Adipocyte (in vitro differentiated cells): ENCODE measurements at regions not wholly inside any gene's neighbourhood (a gene's known extent, or its start where the extent isn't known, plus 50 kb on each side); places are given as distances from the start of the nearest gene placed in this dataset.

Source experiments
- DNase-seq: peaks from one replicate; pipeline ENCODE4 v3.0.0-alpha.2; 2015; ENCODE audit warnings: low read depth
- H3K27me3 ChIP-seq: replicated peaks from 2 replicates; pipeline ENCODE4 v1.7.0; 2013; ENCODE audit warnings: mild to moderate bottlenecking, low read length, moderate library complexity; ENCODE audit not compliant: control insufficient read depth, insufficient read depth
- H3K36me3 ChIP-seq: 2 replicates; pipeline ENCODE4 v1.7.0; 2013; ENCODE audit warnings: low read length, mild to moderate bottlenecking, moderate library complexity; ENCODE audit not compliant: control insufficient read depth, insufficient read depth, severe bottlenecking
- H3K4me1 ChIP-seq: 2 replicates; pipeline ENCODE4 v1.7.0; 2013; ENCODE audit warnings: mild to moderate bottlenecking, low read length, moderate library complexity; ENCODE audit not compliant: control insufficient read depth, insufficient read depth
- H3K4me3 ChIP-seq: 2 replicates; pipeline ENCODE4 v1.7.0; 2013; ENCODE audit warnings: mild to moderate bottlenecking, low read length, moderate library complexity
- H3K9ac ChIP-seq: 2 replicates; pipeline ENCODE4 v1.7.0; 2013; ENCODE audit warnings: mild to moderate bottlenecking, low read length, moderate library complexity
- H3K9me3 ChIP-seq: 2 replicates; pipeline ENCODE4 v1.7.0; 2013; ENCODE audit warnings: mild to moderate bottlenecking, low read length, moderate library complexity; ENCODE audit not compliant: control insufficient read depth

DNA sequence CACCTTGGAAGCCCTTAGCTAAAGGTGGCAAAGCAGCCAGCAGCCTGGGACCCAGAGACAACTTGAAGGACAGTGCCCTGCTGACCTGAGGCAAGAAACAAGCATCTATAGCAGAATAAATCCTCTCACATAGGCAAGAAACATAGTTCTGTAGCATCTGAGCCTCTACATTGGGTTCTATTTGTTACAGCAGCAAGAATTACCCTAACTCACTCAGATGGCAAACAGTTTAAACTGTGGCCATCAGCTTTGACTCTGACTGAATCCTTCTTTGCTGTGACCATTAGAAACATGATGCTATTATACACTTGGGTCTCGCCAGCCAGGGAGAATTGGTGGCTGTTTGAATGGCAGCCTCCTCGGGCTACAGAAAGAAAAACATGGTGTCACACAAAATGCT, 53.1 kb upstream of the CCL1 start:
- H3K4me3 ChIP-seq: no peak overlapping the region
- peaks cover 8% of the 10 kb centered on the region for H3K4me1 ChIP-seq
- H3K27me3 ChIP-seq: peaks cover 57% of the 10 kb centered on the region
- no peak for DNase-seq
- H3K9me3 ChIP-seq: no peaks in the 10 kb centered on the region
- no peaks in the 10 kb centered on the region for H3K36me3 ChIP-seq
- H3K9ac ChIP-seq: no peak overlapping the region

DNA sequence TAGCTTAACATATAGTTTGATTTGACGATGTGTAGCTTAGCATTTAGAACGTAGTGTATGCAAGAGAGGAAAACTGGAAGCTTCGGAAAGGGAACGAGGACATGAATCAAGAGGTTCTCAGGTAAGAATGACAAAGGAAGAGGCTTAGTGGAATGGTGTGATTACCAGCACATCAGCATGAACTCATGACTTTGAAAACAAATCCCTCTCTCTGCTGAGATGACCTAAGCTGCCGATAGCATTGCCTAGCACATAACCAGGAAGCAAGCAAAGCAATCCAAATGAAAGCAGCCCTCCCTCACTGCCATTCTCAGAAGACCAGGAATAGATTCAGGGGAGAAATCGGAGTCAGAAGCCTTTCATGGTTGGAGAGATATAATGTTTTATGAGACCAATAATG, 51.3 kb upstream of the CCL1 start:
- Histone ChIP-seq H3K4me1 (peaks cover 8% of the 10 kb centered on the region), H3K36me3 (no peaks in the 10 kb centered on the region), H3K9ac (no peak overlapping the region), H3K4me3 (no peak overlapping the region), H3K27me3 (peaks cover 43% of the 10 kb centered on the region), H3K9me3 (no peaks in the 10 kb centered on the region)
- no peak for DNase-seq

- Histone ChIP-seq H3K4me1 (peaks cover 8% of the 10 kb centered on the region), H3K27me3 (peaks cover 42% of the 10 kb centered on the region), H3K36me3 (no peaks in the 10 kb centered on the region), H3K9me3 (no peaks in the 10 kb centered on the region), H3K4me3 (no peak overlapping the region), H3K9ac (no peak overlapping the region)
- DNase-seq: no peak
These were observed 50.5 kb upstream of the CCL1 start for GRCh38 chr17:34413443-34414119.

GRCh38 chr17:34412965-34413441, 50.0 kb upstream of the CCL1 start:
- H3K27me3 ChIP-seq: peaks cover 42% of the 10 kb centered on the region
- peaks cover 8% of the 10 kb centered on the region for H3K4me1 ChIP-seq
- H3K9me3 ChIP-seq: no peaks in the 10 kb centered on the region
- H3K9ac ChIP-seq: no peak overlapping the region
- H3K36me3 ChIP-seq: no peaks in the 10 kb centered on the region
- DNase-seq: peak; percentile 10
- H3K4me3 ChIP-seq: no peak overlapping the region
